GM18526 (cell line): ENCODE measurements at regions not wholly inside any gene's neighbourhood (a gene's known extent, or its start where the extent isn't known, plus 50 kb on each side); places are given as distances from the start of the nearest gene placed in this dataset.

Experiments used
- POLR2A ChIP-seq: IDR thresholded peaks from 3 replicates; pipeline ENCODE4 v1.6.1; 2011; ENCODE audit not compliant: insufficient read length; ENCODE audit errors: extremely low read depth

DNA sequence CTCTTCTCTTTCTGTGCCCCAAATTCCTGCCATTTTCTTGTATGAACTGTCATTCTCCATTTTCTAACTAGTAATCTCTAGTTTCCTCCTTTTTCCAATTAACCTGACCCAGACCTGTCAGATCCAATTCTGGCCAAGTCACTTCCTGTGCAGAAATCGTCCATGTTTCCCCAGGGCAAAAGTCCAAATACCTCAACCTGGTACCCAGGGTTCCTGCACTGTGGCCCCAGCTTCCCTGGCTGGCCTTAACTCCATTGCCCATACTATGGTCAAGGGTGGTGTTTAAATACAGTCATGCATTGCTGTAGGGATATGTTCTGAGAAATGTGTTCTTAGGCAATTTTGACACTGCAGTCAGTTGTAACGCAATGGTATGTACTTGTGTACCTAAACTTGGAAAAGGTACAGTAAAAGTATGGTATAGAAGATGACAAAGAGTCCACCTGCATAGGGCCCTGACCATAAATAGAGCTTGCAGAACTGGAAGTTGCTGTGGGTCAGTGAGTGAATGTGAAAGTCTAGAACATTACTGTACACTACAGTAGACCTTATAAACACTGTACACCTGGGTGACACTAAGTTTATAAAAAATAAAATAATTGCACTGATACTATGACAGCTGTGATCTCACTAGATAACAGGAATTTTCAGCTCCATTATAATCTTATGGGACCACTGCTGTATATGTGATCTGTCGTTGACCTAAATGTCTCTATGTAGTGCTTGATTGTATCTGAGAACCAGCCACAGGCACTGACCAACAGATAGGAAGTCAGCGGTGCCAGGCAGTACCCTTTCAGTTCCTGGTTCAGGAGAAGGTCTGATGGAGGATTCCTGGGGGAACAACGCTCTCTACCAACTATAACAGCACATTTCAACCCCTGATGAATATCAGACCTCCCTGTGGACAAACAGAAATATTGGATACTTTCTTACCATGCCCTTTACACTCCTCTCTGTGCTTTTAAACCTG is 336.1 kb upstream of the PROK2 start:
- TF ChIP-seq POLR2A: no peak

- no peak for TF ChIP-seq POLR2A
Observed at GRCh38 chr3:72120039-72120438, 335.1 kb upstream of the PROK2 start.

DNA sequence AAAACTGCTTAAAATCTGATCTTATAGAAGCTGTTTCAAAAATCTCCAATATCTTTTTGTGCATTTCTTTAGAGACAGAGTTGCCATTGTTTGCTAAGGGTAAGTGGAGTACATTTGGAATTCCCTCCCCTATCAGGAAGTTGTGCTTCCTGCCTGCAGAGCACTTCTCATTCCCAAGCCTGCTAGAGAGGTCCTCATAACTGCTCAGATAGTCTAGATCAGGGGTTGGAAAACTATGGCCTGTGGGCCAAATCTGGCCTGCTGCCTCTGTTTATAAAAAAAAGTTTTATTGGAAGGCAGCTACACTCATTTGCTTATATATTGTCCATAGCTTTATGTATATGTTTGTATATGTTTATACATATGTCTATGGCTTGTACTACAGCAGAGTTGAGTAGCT is 333.7 kb upstream of the PROK2 start:
- no peak for TF ChIP-seq POLR2A

- TF ChIP-seq POLR2A: no peak
Observed at GRCh38 chr3:72116226-72116625, 331.3 kb upstream of the PROK2 start.

DNA sequence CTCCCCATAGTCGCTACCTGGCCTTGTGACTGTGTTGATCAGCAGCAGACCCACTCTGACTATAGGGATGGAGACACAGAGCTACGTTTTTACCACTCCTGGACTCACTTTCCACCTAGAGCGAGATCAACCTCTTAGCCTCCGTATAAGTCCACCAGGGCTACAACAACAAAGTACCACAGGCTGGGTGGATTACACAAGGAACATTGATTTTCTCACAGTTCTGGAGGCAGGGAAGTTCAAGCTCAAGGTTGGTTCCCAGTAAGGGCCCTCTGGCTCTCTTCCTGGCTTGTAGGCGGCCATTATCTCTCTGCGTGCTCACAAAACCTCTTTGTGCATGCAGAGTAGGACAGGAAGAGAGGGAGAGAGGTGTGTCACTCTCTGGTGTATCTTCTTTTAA is 330.4 kb upstream of the PROK2 start:
- TF ChIP-seq POLR2A: no peak

GRCh38 chr3:72114773-72115172 is 329.8 kb upstream of the PROK2 start:
- TF ChIP-seq POLR2A: no peak

DNA sequence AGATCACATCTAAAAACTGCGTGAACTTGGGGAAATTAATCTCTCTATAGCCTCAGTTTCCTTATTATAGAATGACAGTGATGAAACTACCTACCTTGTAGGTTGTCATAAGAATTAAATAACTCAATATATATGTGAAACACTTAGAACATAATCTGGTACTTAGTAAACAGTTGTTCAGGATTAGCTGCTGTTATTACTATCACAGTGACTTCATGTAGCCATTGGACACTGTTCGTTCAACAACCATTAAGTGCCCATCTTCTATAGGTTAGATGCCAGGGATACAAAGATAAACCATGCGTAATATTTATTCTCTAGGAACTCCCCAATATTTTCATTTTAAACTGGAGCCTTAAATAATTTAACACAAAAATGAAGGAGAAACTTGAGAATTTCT is 329.0 kb upstream of the PROK2 start:
- TF ChIP-seq POLR2A: no peak

GRCh38 chr3:72113564-72113963 is 328.6 kb upstream of the PROK2 start:
- no peak for TF ChIP-seq POLR2A

- TF ChIP-seq POLR2A: no peak
Observed at GRCh38 chr3:72112435-72112834, 327.5 kb upstream of the PROK2 start.

DNA sequence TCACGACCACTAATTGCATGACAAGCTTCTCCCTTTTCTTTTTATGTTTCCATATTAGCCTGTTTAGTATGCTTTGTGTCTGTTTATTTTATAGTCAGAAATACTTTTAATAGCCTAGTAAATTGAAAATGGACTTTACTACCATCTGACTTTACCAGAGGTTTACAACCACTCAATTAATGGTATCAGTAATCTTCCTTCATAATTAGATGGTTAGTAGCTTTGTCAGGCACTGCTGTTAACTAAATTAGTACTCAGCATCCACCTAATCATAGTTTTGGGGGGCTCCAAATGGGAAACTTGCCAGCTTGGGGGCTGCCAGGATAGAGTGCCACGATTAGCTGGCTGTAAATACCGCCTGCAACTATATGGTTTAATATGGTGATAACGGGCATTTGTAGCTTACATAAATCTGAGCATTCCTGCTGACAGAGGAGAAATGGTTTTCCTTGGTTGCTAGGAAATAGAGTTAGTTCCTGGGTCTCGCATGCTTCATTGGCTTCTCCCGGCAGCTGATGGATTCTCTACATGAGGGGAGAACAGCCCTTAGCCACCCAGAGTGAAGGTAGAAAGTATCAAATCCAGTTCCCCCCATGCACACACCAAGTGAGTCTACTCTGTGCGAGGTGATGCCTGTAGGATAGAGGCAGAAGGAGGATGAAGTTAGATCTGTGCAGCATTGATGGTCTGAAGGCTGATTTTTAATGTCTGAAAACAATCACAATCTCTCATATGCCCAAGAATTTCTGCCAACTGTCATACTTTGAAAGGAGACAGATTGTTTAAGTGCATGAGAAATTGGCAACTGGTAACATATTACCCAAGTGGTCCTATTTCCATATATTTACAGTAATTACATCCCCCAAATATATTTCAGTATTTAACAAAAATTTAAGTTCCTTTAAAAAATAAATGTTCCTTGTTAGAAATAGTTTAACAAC is 326.6 kb upstream of the PROK2 start:
- TF ChIP-seq POLR2A: no peak

- TF ChIP-seq POLR2A: no peak
Observed at GRCh38 chr3:72109327-72110259, 324.6 kb upstream of the PROK2 start.

GRCh38 chr3:72105306-72105705 is 320.4 kb upstream of the PROK2 start:
- TF ChIP-seq POLR2A: no peak

DNA sequence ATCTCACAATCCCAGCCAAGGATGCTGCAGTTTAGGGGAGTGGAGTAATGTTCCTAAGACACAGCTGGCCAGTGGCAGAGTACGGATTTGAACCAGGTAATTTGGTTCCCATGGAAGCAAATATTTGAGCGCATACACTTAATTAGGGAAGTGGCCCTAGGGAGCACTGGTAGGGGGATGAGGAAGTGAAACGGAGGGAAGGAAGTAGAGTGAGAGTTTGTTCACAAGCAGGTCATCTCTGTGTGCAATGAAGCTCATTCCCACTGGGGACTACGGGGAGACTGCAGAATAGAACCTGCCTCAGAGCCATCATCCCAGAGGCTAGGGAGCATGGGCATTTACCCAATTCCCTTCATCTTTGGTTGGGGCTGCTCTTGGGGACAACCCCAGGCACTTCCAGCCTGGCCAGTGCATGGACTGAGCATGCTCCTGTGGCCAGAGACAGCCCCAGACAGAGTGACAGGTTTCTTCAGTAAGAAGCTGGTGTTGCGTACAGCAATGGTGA is 317.2 kb upstream of the PROK2 start:
- TF ChIP-seq POLR2A: no peak

- no peak for TF ChIP-seq POLR2A
Observed at GRCh38 chr3:72101494-72101893, 316.5 kb upstream of the PROK2 start.
